Astrocyte (in vitro differentiated cells and primary cell): ENCODE measurements at regions not wholly inside any gene's neighbourhood (a gene's known extent, or its start where the extent isn't known, plus 50 kb on each side); places are given as distances from the start of the nearest gene placed in this dataset.

ENCODE experiments used
- CTCF ChIP-seq: IDR thresholded peaks from 2 replicates; pipeline ENCODE4 v1.5.1; 2011; ENCODE audit warnings: low read depth, mild to moderate bottlenecking, inconsistent platforms, low read length, moderate library complexity; ENCODE audit not compliant: insufficient read depth
- EZH2 ChIP-seq: IDR thresholded peaks from 2 replicates; pipeline ENCODE4 v1.6.1; 2012; ENCODE audit warnings: mild to moderate bottlenecking, low read length, inconsistent platforms; ENCODE audit not compliant: insufficient read depth

DNA sequence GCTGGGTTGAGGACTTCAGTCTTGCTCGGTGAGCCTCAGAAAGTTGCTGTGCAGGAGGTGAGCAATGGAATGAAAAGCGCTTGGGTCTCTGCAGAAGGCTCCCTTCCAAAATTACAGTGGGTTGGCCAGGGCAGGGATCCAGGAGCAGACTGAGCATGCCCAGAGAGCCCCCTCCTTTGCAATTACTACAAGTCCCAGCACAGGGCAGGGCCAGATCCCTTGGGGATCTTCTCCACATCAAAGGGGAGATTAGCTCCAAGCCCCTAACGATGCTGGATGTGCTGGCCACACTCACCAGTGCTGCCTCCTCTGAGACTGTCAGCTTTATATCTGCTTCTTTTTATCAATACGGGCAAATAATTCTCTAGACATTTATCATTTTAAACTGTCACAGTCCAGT is 337.5 kb downstream of the RPS24 start:
- no peak for TF ChIP-seq CTCF
- TF ChIP-seq EZH2: no peak
